RWPE2 (cell line): ENCODE measurements at regions not wholly inside any gene's neighbourhood (a gene's known extent, or its start where the extent isn't known, plus 50 kb on each side); places are given as distances from the start of the nearest gene placed in this dataset.
"Not testable (repeated sequence)": the region's sequence is repeated elsewhere in the genome, so short reads cannot be mapped to it uniquely, and the experiment has no call there.

ENCODE experiments used
- ATAC-seq: fragments of 200-7000 bp; cut with Tn5 transposase; 3 replicates; pipeline ENCODE4 v1.9.1; 2021; ENCODE audit warnings: low read depth
- DNase-seq: peaks from one replicate; pipeline ENCODE4 v3.0.0-alpha.2; 2020; ENCODE audit warnings: low spot score
- H3K27ac ChIP-seq: fragments of 450-650 bp; 2 replicates; pipeline ENCODE4 v1.5.1; 2017; ENCODE audit warnings: mild to moderate bottlenecking; ENCODE audit not compliant: poor library complexity, severe bottlenecking
- H3K27me3 ChIP-seq: fragments of 250-450 bp; sonication (Bioruptor Pico); 2 replicates; pipeline ENCODE4 v1.5.1; 2021; ENCODE audit warnings: mild to moderate bottlenecking, moderate library complexity; ENCODE audit not compliant: insufficient read depth, poor library complexity, severe bottlenecking
- H3K36me3 ChIP-seq: fragments of 250-450 bp; sonication (Bioruptor Pico); 2 replicates; pipeline ENCODE4 v1.5.1; 2020; ENCODE audit warnings: low read depth, mild to moderate bottlenecking, moderate library complexity
- H3K4me1 ChIP-seq: fragments of 250-450 bp; sonication (Bioruptor Pico); 2 replicates; pipeline ENCODE4 v1.5.1; 2021; ENCODE audit warnings: mild to moderate bottlenecking, moderate library complexity; ENCODE audit not compliant: insufficient read depth, poor library complexity, severe bottlenecking
- H3K4me3 ChIP-seq: fragments of 250-450 bp; sonication (Bioruptor Pico); 2 replicates; pipeline ENCODE4 v1.5.1; 2021; ENCODE audit warnings: mild to moderate bottlenecking, moderate library complexity; ENCODE audit not compliant: severe bottlenecking
- H3K9me3 ChIP-seq: fragments of 250-450 bp; sonication (Bioruptor Pico); 2 replicates; pipeline ENCODE4 v1.5.1; 2021; ENCODE audit warnings: mild to moderate bottlenecking, moderate library complexity; ENCODE audit not compliant: severe bottlenecking
- TF ChIP-seq, protein P1 (sequence below): fragments of 450-650 bp; IDR thresholded peaks from one replicate; pipeline ENCODE4 v1.5.1; 2017; ENCODE audit warnings: mild to moderate bottlenecking, moderate library complexity; ENCODE audit not compliant: poor library complexity, severe bottlenecking

DNA sequence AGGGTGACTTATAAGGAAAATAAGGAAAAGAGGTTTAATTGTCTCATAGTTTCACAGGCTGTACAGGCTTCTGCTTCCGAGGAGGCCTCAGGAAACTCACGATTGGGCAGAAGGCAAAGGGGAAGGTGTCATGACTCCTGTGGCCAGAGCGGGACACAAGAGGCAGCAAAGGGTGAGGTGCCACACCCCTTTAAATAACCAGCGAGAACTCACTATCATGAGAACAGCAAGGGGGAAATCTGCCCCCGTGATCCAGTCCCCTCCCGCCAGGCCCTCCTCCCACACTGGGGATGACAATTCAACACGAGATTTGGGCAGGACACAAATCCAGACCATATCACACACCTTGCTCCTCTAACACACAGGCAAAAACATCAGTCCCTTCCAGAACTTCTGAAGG is 254.0 kb downstream of the DLL1 start:
- H3K4me1 ChIP-seq, result no peaks in the 10 kb centered on the region
- no peak overlapping the region for H3K4me3 ChIP-seq
- H3K9me3 ChIP-seq, result no peaks in the 10 kb centered on the region
- ATAC-seq, result no peak
- no peaks in the 10 kb centered on the region for H3K27me3 ChIP-seq
- TF ChIP-seq, protein P1, sequence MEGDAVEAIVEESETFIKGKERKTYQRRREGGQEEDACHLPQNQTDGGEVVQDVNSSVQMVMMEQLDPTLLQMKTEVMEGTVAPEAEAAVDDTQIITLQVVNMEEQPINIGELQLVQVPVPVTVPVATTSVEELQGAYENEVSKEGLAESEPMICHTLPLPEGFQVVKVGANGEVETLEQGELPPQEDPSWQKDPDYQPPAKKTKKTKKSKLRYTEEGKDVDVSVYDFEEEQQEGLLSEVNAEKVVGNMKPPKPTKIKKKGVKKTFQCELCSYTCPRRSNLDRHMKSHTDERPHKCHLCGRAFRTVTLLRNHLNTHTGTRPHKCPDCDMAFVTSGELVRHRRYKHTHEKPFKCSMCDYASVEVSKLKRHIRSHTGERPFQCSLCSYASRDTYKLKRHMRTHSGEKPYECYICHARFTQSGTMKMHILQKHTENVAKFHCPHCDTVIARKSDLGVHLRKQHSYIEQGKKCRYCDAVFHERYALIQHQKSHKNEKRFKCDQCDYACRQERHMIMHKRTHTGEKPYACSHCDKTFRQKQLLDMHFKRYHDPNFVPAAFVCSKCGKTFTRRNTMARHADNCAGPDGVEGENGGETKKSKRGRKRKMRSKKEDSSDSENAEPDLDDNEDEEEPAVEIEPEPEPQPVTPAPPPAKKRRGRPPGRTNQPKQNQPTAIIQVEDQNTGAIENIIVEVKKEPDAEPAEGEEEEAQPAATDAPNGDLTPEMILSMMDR, result no peak
- peak; percentile 20 for DNase-seq
- no peak overlapping the region for H3K27ac ChIP-seq
- H3K36me3 ChIP-seq, result no peaks in the 10 kb centered on the region

DNA sequence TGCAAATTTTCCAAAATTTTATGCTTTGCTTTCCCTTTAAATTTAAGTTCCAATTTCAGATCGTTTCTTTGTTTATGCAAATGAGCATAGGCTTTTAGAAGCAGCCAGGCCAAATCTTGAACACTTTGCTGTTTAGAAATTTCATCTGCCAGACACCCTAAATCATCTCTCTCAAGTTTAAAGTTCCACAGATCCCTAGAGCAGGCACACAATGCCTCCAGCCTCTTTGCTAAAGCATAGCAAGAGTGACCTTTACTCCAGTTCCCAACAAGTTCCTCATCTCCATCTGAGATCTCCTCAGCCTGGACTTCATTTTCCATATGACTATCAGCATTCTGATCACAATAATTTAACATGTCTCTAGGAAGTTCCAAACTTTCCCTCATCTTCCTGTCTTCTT is 254.5 kb downstream of the DLL1 start:
- H3K27ac ChIP-seq, DNase-seq, H3K36me3 ChIP-seq, H3K4me1 ChIP-seq, H3K27me3 ChIP-seq, H3K9me3 ChIP-seq, H3K4me3 ChIP-seq, ATAC-seq: not testable (repeated sequence)

DNA sequence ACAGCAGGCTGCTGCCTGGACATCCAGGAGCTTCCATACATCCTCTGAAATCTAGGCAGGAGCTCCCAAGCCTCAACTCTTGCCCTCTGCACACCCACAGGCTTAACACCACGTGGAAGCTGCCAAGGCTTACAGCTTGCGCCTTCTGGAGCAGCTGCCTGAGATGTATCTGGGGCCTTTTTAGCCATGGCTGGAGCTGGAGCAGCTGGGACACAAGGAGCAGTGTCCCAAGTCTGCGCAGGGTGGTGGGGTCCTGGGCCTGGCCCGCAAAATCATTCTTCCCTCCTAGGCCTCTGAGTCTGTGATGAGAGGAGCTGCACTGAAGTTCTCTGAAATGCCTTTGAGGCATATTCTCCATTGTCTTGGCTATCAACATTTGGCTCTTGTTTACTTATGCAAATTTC is 255.0 kb downstream of the DLL1 start:
- no peak overlapping the region for H3K27ac ChIP-seq
- peak; percentile 20 for DNase-seq

DNA sequence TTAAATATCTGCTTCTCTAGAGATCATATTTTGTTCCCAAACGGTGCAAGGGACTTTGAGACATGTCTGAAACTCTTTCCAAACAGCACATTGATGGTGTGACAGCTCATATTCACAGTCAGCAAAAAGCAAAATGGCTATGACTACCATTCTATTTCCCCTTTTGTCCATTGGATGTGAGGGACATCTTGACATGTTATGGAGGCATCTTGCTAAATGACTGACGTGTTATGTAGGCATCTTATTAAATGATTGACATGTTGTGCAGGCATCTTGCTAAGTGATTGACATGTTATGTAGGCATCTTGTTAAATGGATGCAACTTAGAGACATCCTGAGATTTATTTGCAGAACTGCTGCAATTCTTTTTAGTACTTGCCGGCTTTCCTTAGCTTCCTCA is 255.8 kb downstream of the DLL1 start:
- ATAC-seq, result no peak
- TF ChIP-seq, protein P1, result no peak
- H3K4me3 ChIP-seq, result no peak overlapping the region
- H3K4me1 ChIP-seq, result no peaks in the 10 kb centered on the region
- H3K27me3 ChIP-seq, result no peaks in the 10 kb centered on the region
- no peaks in the 10 kb centered on the region for H3K9me3 ChIP-seq
- H3K36me3 ChIP-seq, result no peaks in the 10 kb centered on the region
- DNase-seq, result no peak
- H3K27ac ChIP-seq, result no peak overlapping the region

More for the DNA sequence above, 255.0 kb downstream of the DLL1 start:
- Histone ChIP-seq H3K36me3 (no peaks in the 10 kb centered on the region), H3K27me3 (no peaks in the 10 kb centered on the region), H3K9me3 (no peaks in the 10 kb centered on the region), H3K4me3 (no peak overlapping the region), H3K4me1 (no peaks in the 10 kb centered on the region)
- no peak for ATAC-seq
- TF ChIP-seq, protein P1, result no peak

DNA sequence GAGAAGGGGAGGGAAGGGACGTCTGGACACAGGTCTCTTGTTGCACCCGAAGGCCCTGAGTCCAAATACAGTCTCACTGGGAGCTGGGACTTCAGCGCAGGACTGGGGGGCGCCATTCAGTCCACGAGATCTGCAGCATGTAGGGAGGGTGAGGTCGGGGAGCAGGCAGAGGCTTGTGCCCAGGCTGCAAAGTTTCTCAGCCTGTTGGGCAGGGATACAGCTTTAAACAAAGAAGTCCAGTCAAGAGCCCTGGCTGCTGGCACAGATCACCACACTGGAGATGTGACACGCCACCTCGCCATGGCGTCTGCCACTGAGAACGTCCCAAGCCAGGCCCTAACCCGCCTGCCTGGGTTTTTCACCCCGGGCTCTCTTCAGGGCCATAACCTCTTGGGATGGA is 256.6 kb downstream of the DLL1 start:
- H3K4me1 ChIP-seq, result no peaks in the 10 kb centered on the region
- no peaks in the 10 kb centered on the region for H3K27me3 ChIP-seq
- no peaks in the 10 kb centered on the region for H3K36me3 ChIP-seq
- no peaks in the 10 kb centered on the region for H3K9me3 ChIP-seq
- no peak overlapping the region for H3K27ac ChIP-seq
- DNase-seq (peak; percentile 36), ATAC-seq (no peak)
- no peak overlapping the region for H3K4me3 ChIP-seq
- TF ChIP-seq, protein P1, result no peak
